Amygdala (tissue), 56 donors: ENCODE measurements at regions not wholly inside any gene's neighbourhood (a gene's known extent, or its start where the extent isn't known, plus 50 kb on each side); places are given as distances from the start of the nearest gene placed in this dataset.
A peak's percentile ranks its signal among the peaks of the same experiment; 100 is the strongest.
"Not testable (repeated sequence)": the region's sequence is repeated elsewhere in the genome, so short reads cannot be mapped to it uniquely, and the experiment has no call there.

Experiments
- DNase-seq, 56 donors: peaks; one replicate each; lab custom pipeline; 2025; lab: John Stamatoyannopoulos, UW

DNA sequence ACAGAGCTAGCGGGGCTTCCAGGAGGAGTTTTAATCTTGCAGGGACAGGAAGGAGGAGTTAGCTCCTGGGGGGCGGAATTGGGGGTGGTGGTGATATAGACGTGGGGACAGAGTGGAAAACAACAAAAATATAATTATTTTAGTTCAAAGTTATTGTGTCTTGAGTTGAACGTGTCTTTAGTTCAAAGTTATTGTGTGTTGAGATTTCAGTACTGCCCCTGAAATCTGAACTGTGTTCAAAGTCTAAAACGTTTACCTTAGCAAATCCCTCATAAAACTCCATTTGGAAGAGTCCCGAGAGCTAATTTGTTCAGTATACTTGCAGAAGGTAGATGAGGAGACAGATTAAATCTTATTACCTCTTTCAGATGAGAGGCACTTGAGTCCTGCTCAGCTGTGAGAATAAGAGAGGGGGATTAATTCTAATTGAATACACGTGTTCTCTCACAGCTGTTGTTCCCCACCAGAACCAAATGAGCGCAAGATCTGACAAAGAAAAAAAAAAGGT lies 132.4 kb upstream of the ALDH3B2 start:
- not testable (repeated sequence) for DNase-seq

DNA sequence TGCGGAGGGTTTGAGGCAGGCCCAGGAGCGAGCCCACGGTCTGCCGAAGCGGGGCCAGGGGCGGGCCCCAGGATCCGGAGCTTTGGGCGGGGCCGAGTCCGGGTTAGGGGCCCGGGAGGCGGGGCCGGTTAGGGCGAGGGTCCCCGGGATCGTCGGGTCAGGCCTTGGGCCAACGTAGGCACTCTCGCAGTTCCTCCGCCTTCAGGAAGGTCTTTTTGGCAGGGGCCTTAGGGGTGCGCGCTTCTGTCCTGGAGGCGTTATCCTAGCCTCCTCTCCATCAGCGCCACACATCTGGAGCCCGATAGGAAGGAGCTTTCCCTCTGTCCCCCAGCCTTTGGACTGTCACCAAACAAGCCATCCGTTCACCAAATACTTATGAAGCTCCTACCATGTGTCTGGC lies 131.8 kb upstream of the ALDH3B2 start:
- peak in 6 of 56 donors; percentile 29 to 64 (median 50) for DNase-seq

DNA sequence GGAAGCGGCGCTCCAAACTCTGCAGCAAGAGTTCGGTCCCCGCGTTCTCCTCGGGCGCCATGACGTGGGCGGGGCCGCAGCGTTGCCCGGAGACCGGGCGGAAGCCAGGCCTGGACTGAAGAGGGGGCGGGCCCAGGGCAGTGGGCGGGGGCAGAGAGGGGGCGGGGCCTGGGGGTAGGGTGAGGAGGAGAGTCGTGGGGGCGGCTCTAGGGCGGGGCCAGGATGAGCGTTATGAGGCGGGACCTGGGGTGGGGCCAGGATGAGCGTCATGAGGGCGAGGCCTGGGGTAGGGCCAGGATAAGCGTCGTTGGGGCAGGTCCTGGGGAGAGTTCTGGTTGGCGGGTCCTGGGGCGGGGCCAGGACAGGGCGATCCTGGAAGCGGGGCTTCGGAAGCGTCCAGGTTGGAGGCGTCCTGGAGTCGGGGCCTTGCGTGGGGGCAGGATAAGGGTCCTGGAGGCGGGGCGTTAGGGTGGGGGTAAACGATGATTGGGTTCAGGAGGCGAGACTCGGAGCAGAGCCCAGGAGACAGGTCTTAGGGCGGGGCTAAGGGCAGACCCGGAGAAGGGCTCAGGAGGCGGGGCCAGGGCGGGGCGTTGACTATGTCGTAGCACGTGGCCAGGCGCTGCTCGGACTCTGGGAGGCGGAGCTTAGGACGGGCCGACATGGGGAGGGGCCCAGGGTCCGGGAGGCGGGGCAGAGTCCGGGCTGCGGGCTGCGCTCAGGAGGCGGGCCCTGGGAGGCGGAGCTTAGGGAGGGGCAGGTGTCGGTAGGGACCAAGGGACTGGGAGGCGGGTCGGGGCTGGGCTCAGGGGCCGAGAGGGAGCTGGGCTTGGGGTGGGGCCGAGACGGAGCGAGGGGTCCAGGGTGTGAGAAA lies 131.1 kb upstream of the ALDH3B2 start:
- peak; percentile 29 to 100 (median 98) for DNase-seq

DNA sequence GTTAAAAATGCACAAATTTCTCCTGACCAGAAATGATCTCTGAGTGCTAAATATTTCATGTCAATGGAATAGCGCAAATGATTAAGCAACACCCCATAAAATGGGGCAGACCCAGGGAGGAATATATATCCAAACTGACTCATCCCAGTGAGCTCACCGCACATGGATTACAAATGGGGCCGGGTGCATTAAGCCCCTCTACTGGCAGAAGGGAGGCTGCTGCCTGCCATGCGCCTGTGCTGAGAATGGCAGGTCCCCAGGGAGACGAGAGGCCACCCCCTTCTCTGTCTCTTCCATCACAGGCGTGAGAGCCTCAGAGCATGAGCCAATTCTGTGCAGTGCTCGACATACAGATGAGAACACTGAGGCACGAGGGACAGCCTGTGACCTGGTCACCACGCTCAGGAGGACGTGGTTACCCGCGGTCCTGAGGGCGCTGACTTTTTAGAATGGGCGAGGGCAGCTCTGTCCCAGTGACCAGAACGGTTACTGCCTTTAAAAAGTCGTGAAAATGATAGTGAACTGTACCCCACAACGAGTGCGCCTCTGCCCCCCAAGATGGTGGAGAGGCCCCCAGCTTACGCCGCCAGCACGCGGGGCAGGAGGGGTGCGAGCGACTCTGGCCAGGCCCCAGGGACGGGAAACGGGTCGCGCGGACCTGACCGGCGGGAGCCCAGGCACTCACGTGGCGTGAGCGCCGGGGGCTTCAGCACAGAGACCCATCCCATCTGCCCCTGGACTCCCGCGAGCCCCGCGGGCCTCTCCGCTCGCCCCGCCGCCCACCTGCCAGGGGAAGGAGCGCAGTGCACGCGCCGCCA lies 130.2 kb upstream of the ALDH3B2 start:
- peak in 3 of 56 donors; percentile 20 to 52 (median 38) for DNase-seq

DNA sequence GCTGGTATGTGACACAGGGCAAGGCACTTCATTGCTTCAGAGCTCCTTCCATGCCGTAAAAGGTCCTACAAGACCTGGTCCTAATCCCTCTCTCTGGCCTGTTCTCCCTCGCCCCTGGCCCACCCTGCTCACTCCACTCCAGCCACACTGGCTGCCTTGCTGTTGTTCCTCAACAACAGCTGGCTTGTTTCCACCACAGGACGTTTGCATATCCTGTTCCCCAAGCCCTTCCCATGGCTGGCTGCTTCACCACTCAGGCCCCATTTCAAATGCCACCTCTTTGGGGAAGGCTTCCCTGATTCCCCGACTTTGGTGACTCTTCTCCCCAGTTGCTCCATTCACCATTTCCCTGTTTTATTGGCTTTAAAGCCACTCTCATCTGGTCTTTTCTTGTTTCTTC lies 129.1 kb upstream of the ALDH3B2 start:
- DNase-seq = not testable (repeated sequence)

DNA sequence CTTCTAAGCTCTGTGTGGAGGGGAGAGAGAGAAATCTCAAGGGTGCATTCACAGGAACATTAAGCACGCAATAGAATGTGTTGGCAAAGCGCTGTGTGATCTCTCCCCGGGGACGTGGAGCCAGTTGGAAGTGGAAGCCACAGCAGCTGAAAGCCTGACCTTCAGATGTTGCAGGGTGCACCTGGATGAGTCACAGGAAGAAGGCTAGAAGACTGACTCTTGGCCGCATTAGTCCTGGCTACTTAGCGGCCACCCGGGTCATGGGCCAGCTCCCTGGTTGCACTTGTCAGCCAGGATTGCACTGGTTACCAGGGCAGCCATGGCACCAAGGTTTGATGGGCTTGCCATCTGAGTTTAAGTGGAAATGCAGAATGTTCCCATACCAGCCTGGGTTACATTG lies 128.6 kb upstream of the ALDH3B2 start:
- DNase-seq = not testable (repeated sequence)

DNA sequence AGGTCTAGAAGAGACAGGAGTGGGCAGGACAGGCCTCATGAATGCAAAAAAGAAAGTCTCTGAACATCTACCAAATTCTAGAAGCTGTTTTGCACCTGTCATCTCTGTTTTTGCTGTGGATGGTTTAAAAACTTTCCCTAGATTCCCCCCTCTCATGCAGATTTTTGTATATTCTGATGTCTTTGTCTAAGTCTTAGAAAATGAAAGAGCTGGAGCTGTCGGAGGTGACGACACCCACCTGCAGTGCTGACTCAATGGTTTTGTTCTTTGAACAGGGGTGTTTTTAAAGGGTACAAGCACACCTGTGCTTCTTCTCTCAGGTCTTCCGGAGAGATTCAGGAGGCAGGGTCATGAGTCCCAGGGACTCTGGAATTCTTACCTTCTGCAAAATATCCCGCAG lies 128.2 kb upstream of the ALDH3B2 start:
- not testable (repeated sequence) for DNase-seq

DNA sequence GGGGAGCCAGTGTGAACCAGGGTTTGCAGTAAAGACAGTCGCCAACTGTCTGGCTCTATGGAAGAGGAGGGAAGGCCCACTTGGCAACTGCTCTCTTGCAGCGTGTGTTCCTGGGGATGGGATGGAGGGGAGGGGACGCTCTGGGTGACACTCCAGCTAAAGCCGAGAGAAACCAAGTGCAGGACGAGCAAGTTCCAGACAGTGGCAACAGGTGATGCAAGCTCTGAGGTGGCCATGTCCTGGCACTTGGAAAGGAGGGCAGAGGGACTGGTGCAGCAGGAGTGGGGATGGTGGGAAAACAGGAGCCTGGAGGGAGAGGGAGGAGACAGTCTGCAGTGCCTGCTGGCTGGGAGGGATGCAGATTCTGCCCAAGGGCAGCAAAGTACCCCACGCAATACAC lies 127.0 kb upstream of the ALDH3B2 start:
- not testable (repeated sequence) for DNase-seq

DNA sequence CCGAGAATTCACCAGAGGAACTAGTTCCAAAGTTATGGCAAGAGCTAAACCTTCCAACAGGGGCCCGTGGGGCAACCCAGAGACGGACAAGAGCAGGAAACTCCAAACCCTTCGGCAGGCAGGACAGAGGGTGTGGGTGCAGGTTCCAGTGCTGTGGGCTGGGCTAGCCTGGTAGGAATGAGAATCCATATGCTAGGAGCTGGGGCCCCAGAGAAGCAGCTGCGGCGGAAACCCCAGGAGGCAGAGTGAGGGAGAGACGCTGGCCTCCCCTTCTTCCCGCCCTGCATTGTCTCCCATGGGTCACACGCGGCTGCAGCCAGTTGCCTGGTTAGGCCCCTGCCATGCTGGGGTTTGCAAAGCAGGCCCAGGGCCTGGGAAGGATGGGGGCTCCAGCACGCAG lies 126.2 kb upstream of the ALDH3B2 start:
- DNase-seq = not testable (repeated sequence)

DNA sequence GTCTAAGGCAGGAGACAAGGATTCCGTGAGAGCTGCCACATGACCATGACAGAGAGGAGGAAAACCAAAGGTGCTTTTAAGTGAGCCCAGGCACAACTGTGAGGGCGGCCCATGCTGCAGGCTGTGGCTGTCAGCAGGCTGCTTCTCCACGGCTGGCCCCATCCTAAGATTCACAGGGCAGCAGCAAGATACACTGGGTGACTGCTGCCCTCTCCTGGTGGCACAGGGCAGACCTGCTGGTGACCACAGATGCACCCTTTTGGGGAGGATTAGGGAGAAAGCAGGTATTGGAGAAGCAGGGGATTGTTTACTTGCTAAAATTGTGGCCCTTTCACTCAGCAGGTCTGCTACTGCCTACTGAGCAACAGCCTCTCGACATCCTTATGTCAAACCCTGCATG lies 125.4 kb upstream of the ALDH3B2 start:
- DNase-seq = peak in 2 of 56 donors; percentile 15 to 25

DNA sequence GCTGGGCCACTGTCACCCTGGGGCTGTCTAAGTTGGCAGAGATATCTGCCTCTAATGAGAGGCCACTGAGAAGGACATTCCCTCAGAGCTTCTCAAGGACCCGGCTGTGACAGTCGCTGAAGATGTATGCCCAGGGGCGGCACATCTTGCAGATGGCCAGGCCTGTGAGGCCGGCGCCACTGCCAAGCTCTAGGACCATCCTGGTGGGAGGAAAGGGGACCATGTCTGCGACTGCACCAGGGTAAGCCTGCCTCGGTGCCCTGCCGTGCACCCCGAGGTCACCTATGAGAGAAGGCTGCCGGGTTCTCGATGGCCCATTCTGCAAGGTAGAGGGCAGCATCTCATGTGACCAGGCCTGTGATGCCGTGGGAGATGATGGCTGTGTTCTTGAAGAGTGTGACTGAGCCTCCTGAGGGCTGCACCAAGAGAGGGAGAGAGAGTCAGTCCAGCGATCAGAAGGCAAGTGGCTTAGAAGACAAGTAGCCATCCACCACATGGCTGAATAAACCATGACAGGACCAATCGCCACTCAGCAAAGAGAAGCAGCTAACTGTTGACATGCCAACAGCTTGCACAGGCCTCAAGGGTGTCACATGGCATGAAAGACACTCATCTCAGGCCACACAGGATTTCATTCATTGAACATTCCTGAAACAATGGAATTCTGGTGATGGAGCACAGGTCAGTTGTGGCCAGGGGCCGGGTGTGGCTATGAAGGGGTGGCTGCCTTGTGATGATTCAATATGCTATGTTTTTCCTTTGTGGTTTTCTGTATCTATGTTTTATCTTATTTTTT lies 123.5 kb upstream of the ALDH3B2 start:
- DNase-seq = not testable (repeated sequence)

DNA sequence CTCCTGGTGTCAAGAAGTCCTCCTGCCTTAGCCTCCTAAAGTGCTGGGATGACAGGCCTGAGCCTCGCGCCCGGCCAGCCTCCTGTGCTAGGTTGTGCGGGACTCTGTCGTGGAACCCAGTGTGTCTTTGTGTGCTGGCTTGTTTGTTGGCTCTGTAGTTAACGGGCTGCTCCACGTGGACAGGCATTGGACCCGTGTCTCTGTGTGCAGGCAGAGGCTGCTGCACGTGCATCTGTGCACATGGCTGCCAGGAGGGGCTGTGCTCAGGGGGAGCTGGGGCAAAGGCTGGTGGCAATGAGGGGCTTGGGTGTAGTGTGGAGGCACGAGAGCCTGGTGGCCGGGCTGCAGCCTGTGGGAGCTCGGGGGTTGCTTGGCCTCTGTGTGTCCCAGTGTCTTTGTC lies 121.3 kb upstream of the ALDH3B2 start:
- no peak for DNase-seq

DNA sequence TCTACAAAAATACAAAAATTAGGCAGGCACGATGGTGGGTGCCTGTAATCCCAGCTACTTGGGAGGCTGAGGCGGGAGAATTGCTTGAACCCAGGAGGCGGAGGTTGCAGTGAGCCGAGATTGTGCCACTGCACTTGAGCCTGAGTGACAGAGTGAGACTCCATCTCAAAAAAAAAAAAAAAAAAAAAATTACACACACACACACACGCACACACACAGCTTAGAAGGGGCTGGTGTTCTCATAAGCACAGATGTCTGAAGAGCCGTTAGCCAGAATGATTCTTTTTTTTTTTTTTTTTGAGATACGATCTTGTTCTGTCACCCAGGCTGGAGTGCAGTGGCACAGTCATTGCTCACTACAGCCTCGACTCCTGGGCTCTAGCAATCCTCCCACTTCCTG lies 119.3 kb upstream of the ALDH3B2 start:
- not testable (repeated sequence) for DNase-seq

DNA sequence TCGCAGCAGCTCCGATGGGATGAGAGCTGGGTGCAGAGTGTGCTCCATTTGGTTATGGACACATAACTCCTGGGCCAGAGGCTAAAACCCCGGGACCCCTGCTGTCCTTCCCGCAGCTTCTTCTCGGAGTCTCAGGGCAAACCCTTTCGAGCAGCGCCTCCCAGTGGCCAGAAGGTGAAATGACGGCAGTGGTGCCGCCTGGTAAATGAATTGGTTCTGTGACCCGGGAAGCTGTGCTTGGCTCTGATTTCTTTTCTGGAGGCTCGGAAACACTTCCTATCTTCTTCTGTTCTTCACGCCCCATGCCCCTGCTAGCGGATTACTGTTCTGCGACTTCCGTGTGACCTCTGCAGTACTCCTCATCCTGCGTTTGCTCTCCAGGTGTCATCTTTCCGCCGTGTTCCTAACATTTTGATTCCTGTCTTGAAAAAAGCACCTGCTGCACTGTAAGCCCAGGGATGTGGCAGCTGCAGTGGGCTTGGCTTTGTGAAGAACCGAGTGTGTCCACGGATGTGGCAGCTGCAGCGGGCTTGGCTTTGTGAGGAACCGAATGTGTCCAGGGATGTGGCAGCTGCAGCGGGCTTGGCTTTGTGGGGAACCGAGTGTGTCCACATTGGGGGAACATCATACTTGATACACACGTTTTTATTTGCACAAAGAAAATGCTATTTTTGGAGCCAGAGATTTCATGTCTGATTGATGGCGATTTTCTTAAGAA lies 118.0 kb upstream of the ALDH3B2 start:
- peak in 24 of 56 donors; percentile 3 to 67 (median 9) for DNase-seq

DNA sequence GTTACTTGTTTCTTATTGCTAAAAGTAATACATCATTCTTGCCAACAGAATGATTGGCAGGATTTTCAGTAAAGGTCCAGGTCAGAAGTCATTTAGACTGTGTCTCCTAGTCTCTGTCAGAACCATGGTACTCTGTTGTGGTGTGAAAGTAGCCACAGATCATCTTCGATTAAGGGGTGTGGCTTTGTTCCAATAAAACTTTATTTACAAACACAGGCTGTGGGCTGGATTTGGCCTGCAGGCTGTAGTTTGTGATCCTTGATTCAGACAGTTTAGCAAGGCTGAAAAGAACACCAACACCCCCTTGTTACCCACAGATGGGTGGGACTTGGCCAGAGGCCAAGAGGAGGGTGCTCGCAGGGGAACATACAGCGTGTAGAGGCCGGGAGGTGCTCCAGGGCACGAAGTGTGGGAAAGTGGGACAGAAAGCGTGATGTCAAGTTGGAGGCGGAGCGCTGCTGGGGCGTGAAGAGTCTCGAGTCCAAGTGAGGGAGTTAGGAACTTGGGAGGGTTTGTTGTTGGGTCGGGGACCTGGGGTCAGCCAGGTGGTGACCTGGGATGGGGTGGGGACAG lies 117.3 kb upstream of the ALDH3B2 start:
- DNase-seq = peak in 1 of 56 donors; percentile 13

DNA sequence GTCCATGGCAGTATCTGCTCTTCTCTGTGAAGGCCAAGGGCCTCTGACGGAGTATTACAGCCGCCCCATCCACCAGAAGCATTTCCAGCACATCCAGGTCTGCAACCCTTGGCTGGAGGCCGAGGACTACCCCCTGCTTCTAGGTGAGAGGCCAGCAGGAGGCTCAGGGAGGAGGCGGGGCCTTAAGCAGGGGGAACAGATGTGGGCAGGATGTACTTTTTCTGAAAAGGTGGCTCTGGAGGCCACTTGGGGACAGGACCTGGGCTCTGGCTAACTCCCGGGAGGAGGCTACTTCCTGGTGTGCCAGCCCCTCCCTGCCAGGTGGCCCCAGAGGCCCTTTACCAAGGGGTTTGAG lies 113.9 kb upstream of the ALDH3B2 start:
- DNase-seq = not testable (repeated sequence)

DNA sequence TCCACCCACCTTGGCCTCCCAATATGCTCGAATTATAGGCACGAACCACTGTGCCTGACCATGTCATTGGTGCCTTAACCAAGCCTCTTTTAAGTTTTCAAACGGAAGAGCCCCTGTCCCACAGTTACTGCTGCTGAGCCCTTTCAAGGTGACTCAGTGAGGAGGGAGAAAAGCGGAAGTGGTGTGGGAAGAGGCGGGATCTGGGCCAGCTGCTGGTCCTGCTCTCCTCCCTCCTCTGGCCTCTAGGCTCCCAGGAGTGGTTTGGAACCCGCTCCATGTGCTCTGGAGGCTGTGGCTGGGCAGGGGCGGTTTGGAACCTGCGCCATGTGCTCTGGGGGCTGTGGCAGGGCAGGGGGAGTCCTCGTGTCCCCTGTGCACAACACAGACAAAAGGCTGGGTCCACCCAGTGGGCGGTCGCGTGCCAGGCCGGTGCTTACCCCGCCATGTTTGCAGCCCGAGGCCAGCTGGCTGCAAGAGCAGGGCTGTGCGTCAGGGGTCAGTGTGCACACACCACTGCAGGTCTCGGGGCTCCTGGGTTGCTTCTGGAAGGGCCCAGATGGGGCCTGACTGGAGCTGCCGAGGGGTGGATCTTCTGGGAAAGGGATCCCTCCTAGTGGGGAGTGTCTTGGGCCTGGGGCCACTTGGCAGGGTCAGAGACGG lies 113.4 kb upstream of the ALDH3B2 start:
- DNase-seq = not testable (repeated sequence)

DNA sequence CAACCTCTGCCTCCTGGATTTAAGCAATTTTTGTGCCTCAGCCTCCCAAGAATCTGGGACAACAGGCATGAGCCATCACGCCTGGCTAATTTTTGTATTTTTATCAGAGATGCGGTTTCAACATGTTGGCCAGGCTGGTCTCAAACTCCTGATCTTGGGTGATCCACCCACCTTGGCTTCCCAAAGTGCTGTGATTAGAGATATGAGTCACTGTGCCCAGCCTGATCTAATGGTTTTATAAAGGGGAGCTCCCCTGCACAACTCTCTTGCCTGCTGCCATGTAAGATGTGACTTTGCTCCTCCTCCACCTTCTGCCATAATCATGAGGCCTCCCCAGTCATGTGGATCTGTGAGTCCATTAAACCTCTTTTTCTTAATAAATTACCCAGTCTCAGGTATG lies 107.5 kb upstream of the ALDH3B2 start:
- not testable (repeated sequence) for DNase-seq

DNA sequence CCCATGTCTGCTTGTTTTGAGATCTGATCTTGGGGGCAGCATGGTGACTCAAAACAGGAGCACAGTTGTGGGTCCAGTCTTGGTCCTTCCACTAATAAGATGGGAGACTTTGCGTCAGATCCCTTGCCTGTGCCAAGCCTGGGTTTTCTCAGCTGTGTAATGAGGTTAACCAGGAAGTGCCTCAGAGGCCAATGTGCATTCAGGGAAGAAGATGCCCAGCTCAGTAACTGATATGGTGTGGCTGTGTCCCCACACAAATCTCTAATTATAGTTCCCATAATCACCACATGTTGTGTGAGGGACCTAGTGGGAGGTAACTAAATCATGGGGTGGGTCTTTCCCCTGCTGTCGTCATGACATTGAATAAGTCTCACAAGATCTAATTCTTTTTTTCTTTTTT lies 107.1 kb upstream of the ALDH3B2 start:
- not testable (repeated sequence) for DNase-seq
